ENCODE measurements at regions not wholly inside any gene's neighbourhood (a gene's known extent, or its start where the extent isn't known, plus 50 kb on each side); places are given as distances from the start of the nearest gene placed in this dataset.

- Histone ChIP-seq H3K4me3 (ENCODE audit: low read depth in 1 of 2, low read length in 2 of 2) (no peak overlapping the region), H3K27ac (ENCODE audit: low read depth in 2 of 2, low read length in 1 of 2) (no peak overlapping the region), H3K36me3 (ENCODE audit: control insufficient read depth in 2 of 2, insufficient read depth in 2 of 2, low read length in 1 of 2) (no peaks in the 10 kb centered on the region), H3K27me3 (ENCODE audit: control insufficient read depth in 1 of 2, insufficient read depth in 2 of 2, low read length in 2 of 2) (no peaks in the 10 kb centered on the region), H3K4me1 (ENCODE audit: control insufficient read depth in 2 of 2, insufficient read depth in 2 of 2, low read length in 1 of 2) (no peaks in the 10 kb centered on the region), H3K9me3 (ENCODE audit: control insufficient read depth in 2 of 2, insufficient read depth in 1 of 2, low read depth in 1 of 2, low read length in 1 of 2) (no peaks in the 10 kb centered on the region)
- 42 to 57% methylated on average over 2 of the region's 2 CpGs for WGBS, 2 donors
Observed at GRCh38 chr1:30422251-30422650, 301.1 kb downstream of the MATN1 start.

- Histone ChIP-seq H3K9me3 (ENCODE audit: control insufficient read depth in 2 of 2, insufficient read depth in 1 of 2, low read depth in 1 of 2, low read length in 1 of 2) (no peaks in the 10 kb centered on the region), H3K4me3 (ENCODE audit: low read depth in 1 of 2, low read length in 2 of 2) (no peak overlapping the region), H3K4me1 (ENCODE audit: control insufficient read depth in 2 of 2, insufficient read depth in 2 of 2, low read length in 1 of 2) (no peaks in the 10 kb centered on the region), H3K27ac (ENCODE audit: low read depth in 2 of 2, low read length in 1 of 2) (no peak overlapping the region), H3K27me3 (ENCODE audit: control insufficient read depth in 1 of 2, insufficient read depth in 2 of 2, low read length in 2 of 2) (no peaks in the 10 kb centered on the region), H3K36me3 (ENCODE audit: control insufficient read depth in 2 of 2, insufficient read depth in 2 of 2, low read length in 1 of 2) (no peaks in the 10 kb centered on the region)
- WGBS, 2 donors: 54 to 55% methylated on average over 7 of the region's 7 CpGs
Observed at GRCh38 chr1:30420519-30421050, 302.8 kb downstream of the MATN1 start.

GRCh38 chr1:30419831-30420230 is 303.6 kb downstream of the MATN1 start:
- no peaks in the 10 kb centered on the region for H3K27me3 ChIP-seq (ENCODE audit: control insufficient read depth in 1 of 2, insufficient read depth in 2 of 2, low read length in 2 of 2)
- WGBS, 2 donors: 71 to 76% methylated on average over 5 of the region's 5 CpGs
- no peaks in the 10 kb centered on the region for H3K36me3 ChIP-seq (ENCODE audit: control insufficient read depth in 2 of 2, insufficient read depth in 2 of 2, low read length in 1 of 2)
- no peaks in the 10 kb centered on the region for H3K9me3 ChIP-seq (ENCODE audit: control insufficient read depth in 2 of 2, insufficient read depth in 1 of 2, low read depth in 1 of 2, low read length in 1 of 2)
- H3K4me3 ChIP-seq (ENCODE audit: low read depth in 1 of 2, low read length in 2 of 2): no peak overlapping the region
- no peaks in the 10 kb centered on the region for H3K4me1 ChIP-seq (ENCODE audit: control insufficient read depth in 2 of 2, insufficient read depth in 2 of 2, low read length in 1 of 2)
- no peak overlapping the region for H3K27ac ChIP-seq (ENCODE audit: low read depth in 2 of 2, low read length in 1 of 2)

- H3K27me3 ChIP-seq (ENCODE audit: control insufficient read depth in 1 of 2, insufficient read depth in 2 of 2, low read length in 2 of 2): no peaks in the 10 kb centered on the region
- peak overlapping the region in 1 of 2 donors; percentile 47 for H3K27ac ChIP-seq (ENCODE audit: low read depth in 2 of 2, low read length in 1 of 2)
- H3K9me3 ChIP-seq (ENCODE audit: control insufficient read depth in 2 of 2, insufficient read depth in 1 of 2, low read depth in 1 of 2, low read length in 1 of 2): no peaks in the 10 kb centered on the region
- no peak overlapping the region for H3K4me3 ChIP-seq (ENCODE audit: low read depth in 1 of 2, low read length in 2 of 2)
- no peaks in the 10 kb centered on the region for H3K36me3 ChIP-seq (ENCODE audit: control insufficient read depth in 2 of 2, insufficient read depth in 2 of 2, low read length in 1 of 2)
- no peaks in the 10 kb centered on the region for H3K4me1 ChIP-seq (ENCODE audit: control insufficient read depth in 2 of 2, insufficient read depth in 2 of 2, low read length in 1 of 2)
- WGBS, 2 donors: 51 to 53% methylated on average over 7 of the region's 7 CpGs
Observed at GRCh38 chr1:30418939-30419720, 304.3 kb downstream of the MATN1 start.

GRCh38 chr1:30418061-30418938 is 305.1 kb downstream of the MATN1 start:
- Histone ChIP-seq H3K27me3 (ENCODE audit: control insufficient read depth in 1 of 2, insufficient read depth in 2 of 2, low read length in 2 of 2) (no peaks in the 10 kb centered on the region), H3K4me1 (ENCODE audit: control insufficient read depth in 2 of 2, insufficient read depth in 2 of 2, low read length in 1 of 2) (no peaks in the 10 kb centered on the region), H3K36me3 (ENCODE audit: control insufficient read depth in 2 of 2, insufficient read depth in 2 of 2, low read length in 1 of 2) (no peaks in the 10 kb centered on the region), H3K27ac (ENCODE audit: low read depth in 2 of 2, low read length in 1 of 2) (peak overlapping the region; percentile 17 to 37), H3K4me3 (ENCODE audit: low read depth in 1 of 2, low read length in 2 of 2) (no peak overlapping the region), H3K9me3 (ENCODE audit: control insufficient read depth in 2 of 2, insufficient read depth in 1 of 2, low read depth in 1 of 2, low read length in 1 of 2) (no peaks in the 10 kb centered on the region)
- WGBS, 2 donors: 51 to 65% methylated on average over 10 of the region's 10 CpGs

- H3K4me1 ChIP-seq (ENCODE audit: control insufficient read depth in 2 of 2, insufficient read depth in 2 of 2, low read length in 1 of 2): no peaks in the 10 kb centered on the region
- no peaks in the 10 kb centered on the region for H3K9me3 ChIP-seq (ENCODE audit: control insufficient read depth in 2 of 2, insufficient read depth in 1 of 2, low read depth in 1 of 2, low read length in 1 of 2)
- no peaks in the 10 kb centered on the region for H3K27me3 ChIP-seq (ENCODE audit: control insufficient read depth in 1 of 2, insufficient read depth in 2 of 2, low read length in 2 of 2)
- WGBS, 2 donors: 60 to 65% methylated on average over 3 of the region's 3 CpGs
- H3K36me3 ChIP-seq (ENCODE audit: control insufficient read depth in 2 of 2, insufficient read depth in 2 of 2, low read length in 1 of 2): no peaks in the 10 kb centered on the region
- peak overlapping the region; percentile 17 to 37 for H3K27ac ChIP-seq (ENCODE audit: low read depth in 2 of 2, low read length in 1 of 2)
- no peak overlapping the region for H3K4me3 ChIP-seq (ENCODE audit: low read depth in 1 of 2, low read length in 2 of 2)
Observed at GRCh38 chr1:30417701-30418046, 305.7 kb downstream of the MATN1 start.

GRCh38 chr1:30417001-30417700 is 306.2 kb downstream of the MATN1 start:
- Histone ChIP-seq H3K4me3 (ENCODE audit: low read depth in 1 of 2, low read length in 2 of 2) (no peak overlapping the region), H3K9me3 (ENCODE audit: control insufficient read depth in 2 of 2, insufficient read depth in 1 of 2, low read depth in 1 of 2, low read length in 1 of 2) (no peaks in the 10 kb centered on the region), H3K4me1 (ENCODE audit: control insufficient read depth in 2 of 2, insufficient read depth in 2 of 2, low read length in 1 of 2) (no peaks in the 10 kb centered on the region), H3K36me3 (ENCODE audit: control insufficient read depth in 2 of 2, insufficient read depth in 2 of 2, low read length in 1 of 2) (no peaks in the 10 kb centered on the region), H3K27ac (ENCODE audit: low read depth in 2 of 2, low read length in 1 of 2) (peak overlapping the region in 1 of 2 donors; percentile 37), H3K27me3 (ENCODE audit: control insufficient read depth in 1 of 2, insufficient read depth in 2 of 2, low read length in 2 of 2) (no peaks in the 10 kb centered on the region)
- WGBS, 2 donors: 81 to 83% methylated on average over 11 of the region's 11 CpGs

- Histone ChIP-seq H3K4me3 (ENCODE audit: low read depth in 1 of 2, low read length in 2 of 2) (no peak overlapping the region), H3K9me3 (ENCODE audit: control insufficient read depth in 2 of 2, insufficient read depth in 1 of 2, low read depth in 1 of 2, low read length in 1 of 2) (no peaks in the 10 kb centered on the region), H3K27me3 (ENCODE audit: control insufficient read depth in 1 of 2, insufficient read depth in 2 of 2, low read length in 2 of 2) (no peaks in the 10 kb centered on the region), H3K27ac (ENCODE audit: low read depth in 2 of 2, low read length in 1 of 2) (no peak overlapping the region), H3K36me3 (ENCODE audit: control insufficient read depth in 2 of 2, insufficient read depth in 2 of 2, low read length in 1 of 2) (no peaks in the 10 kb centered on the region), H3K4me1 (ENCODE audit: control insufficient read depth in 2 of 2, insufficient read depth in 2 of 2, low read length in 1 of 2) (no peaks in the 10 kb centered on the region)
- 72 to 81% methylated on average over 6 of the region's 6 CpGs for WGBS, 2 donors
Observed at GRCh38 chr1:30416221-30416820, 307.1 kb downstream of the MATN1 start.

Measured in esophagus (tissue), 2 donors.